Epithelial cell of esophagus (primary cell): ENCODE measurements at regions not wholly inside any gene's neighbourhood (a gene's known extent, or its start where the extent isn't known, plus 50 kb on each side); places are given as distances from the start of the nearest gene placed in this dataset.

Source experiments
- DNase-seq: peaks from one replicate; pipeline ENCODE4 v3.0.0; 2010; ENCODE audit warnings: low read depth
- H3K4me3 ChIP-seq: 2 replicates; pipeline ENCODE4 v1.5.1; 2011; ENCODE audit warnings: mild to moderate bottlenecking, low read length, control low read depth
- CTCF ChIP-seq: IDR thresholded peaks from 2 replicates; pipeline ENCODE4 v1.5.1; 2011; ENCODE audit warnings: low read depth, mild to moderate bottlenecking, low read length, control low read depth, inconsistent platforms; ENCODE audit not compliant: insufficient read depth; ENCODE audit errors: missing control alignments

GRCh38 chr13:84662491-84662890 lies 780.2 kb upstream of the SLITRK1 start:
- no peak overlapping the region for H3K4me3 ChIP-seq
- TF ChIP-seq CTCF: no peak
- DNase-seq: no peak

- no peak for DNase-seq
- no peak overlapping the region for H3K4me3 ChIP-seq
- no peak for TF ChIP-seq CTCF
These were observed 779.4 kb upstream of the SLITRK1 start for GRCh38 chr13:84661718-84662117.

DNA sequence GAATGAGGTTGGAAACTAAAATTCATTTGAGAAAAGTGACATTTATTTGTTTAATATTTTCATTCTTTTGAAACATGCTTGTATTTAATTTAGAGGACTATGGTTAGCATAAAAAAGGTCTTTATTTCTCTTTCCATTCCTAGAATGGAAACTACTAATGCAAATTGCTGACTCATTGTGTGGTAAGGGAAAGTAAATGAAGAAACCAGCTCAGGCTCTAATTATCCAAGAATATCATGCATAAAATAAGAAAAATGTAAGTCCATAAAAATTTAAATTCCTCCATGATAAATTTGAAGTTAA lies 777.0 kb upstream of the SLITRK1 start:
- TF ChIP-seq CTCF: no peak
- no peak overlapping the region for H3K4me3 ChIP-seq
- DNase-seq: no peak

- no peak for DNase-seq
- no peak overlapping the region for H3K4me3 ChIP-seq
- no peak for TF ChIP-seq CTCF
These were observed 776.5 kb upstream of the SLITRK1 start for GRCh38 chr13:84658491-84659358.

DNA sequence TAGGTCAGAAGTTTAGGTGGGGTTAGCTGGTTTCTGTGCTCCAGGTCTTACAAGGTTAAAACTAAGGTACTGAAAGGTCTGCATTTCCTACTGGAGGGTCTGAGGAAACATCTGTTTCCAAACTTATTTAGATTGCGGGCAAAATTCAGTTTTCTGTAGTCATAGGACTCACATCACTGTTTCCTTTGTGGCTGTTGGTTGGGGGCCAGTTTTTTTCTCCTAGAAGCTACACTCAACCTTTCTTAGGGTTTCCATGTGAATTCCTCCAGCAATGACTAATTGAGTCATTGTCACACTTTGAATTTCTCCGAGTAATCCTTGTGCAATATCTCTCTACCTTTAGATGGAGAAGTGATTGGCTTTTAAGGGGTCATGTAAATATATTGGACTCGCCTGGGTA lies 773.4 kb upstream of the SLITRK1 start:
- no peak for DNase-seq
- no peak overlapping the region for H3K4me3 ChIP-seq
- no peak for TF ChIP-seq CTCF

- no peak for TF ChIP-seq CTCF
- H3K4me3 ChIP-seq: no peak overlapping the region
- no peak for DNase-seq
These were observed 772.5 kb upstream of the SLITRK1 start for GRCh38 chr13:84654654-84655275.

- no peak for TF ChIP-seq CTCF
- no peak overlapping the region for H3K4me3 ChIP-seq
- no peak for DNase-seq
These were observed 771.8 kb upstream of the SLITRK1 start for GRCh38 chr13:84653915-84654534.
